Motor neuron (in vitro differentiated cells): ENCODE measurements at regions not wholly inside any gene's neighbourhood (a gene's known extent, or its start where the extent isn't known, plus 50 kb on each side); places are given as distances from the start of the nearest gene placed in this dataset.

ENCODE experiments used
- ATAC-seq, 8 experiments: fragments of 200-7000 bp; cut with Tn5 transposase; replicated peaks in 6 of 8; 2 replicates each; pipeline ENCODE4 v1.8.0; 2021; ENCODE audit warnings: mild to moderate bottlenecking in 8 of 8, moderate library complexity in 8 of 8
- H3K27ac ChIP-seq, 2 donors: fragments of 250-450 bp; sonication (Bioruptor Pico); 2 replicates each; pipeline ENCODE4 v1.9.0; 2021; ENCODE audit warnings: antibody characterized with exemption in 2 of 2, mild to moderate bottlenecking in 2 of 2, moderate library complexity in 1 of 2
- H3K4me1 ChIP-seq, 2 donors: fragments of 250-450 bp; sonication (Bioruptor Pico); replicated peaks in 1 of 2; 2 replicates each; pipeline ENCODE4 v1.6.1; 2021; ENCODE audit warnings: antibody characterized with exemption in 2 of 2, mild to moderate bottlenecking in 2 of 2, moderate library complexity in 1 of 2
- H3K4me3 ChIP-seq, 5 donors: fragments of 250-450 bp; sonication (Bioruptor Pico); 2 replicates each; pipeline ENCODE4 v1.9.0; 2021; ENCODE audit warnings: antibody characterized with exemption in 5 of 5, mild to moderate bottlenecking in 5 of 5, moderate library complexity in 4 of 5
- WGBS, 10 experiments: fragments of 450-650 bp; shearing (Covaris generic); methylation state at CpG; one replicate each; pipeline ENCODE4 v1.0.0; 2022; 5-methylcytosine and 5-hydroxymethylcytosine counted together
- in situ Hi-C, 9 experiments: fragments of 400-800 bp; cut with MboI; loops; one replicate each; pipeline ENCODE4 v1.15.0; 2021; ENCODE audit warnings: low sequenced_read_pairs in 9 of 9, low pct_unique_long_range_greater_than_20kb in 2 of 9; ENCODE audit not compliant: unreplicated experiment in 9 of 9

DNA sequence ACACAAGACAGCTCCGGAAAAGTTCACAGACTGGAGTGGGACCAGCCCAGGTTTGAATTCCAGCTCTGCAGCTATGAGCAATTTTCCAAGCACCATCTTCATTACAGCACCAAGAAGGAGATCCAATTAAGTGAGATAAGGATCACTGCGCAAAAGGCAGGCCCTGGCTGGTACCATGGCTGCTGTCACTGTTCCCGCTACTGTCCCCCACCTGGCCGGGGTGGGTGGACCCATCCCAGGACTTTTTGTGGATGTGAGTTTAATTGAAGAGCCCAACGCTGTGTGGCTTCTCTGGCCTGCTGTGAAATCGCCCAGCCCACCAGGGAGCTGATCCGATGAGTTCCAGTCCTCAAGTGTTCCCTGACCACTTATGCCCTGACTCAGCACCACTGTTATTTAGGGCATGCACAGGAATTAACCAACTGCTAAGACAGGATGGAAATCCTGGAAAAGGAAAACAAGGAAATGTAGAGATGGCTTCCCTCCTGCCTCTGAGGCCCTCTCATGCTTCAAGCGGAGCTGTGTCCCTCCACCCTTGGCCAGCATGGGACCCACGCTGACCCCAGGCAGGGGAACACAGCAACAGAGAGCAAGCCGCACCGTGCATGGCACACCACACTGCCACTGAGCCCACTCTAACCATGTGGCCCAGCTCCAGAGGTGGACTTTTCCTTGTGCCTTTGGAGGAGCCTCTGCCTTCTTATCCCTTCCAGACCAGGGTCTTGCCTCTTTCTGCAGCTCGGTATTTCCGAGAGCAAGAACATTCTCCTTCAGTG, 150.0 kb upstream of the CST7 start:
- Histone ChIP-seq H3K4me1 (no peaks in the 10 kb centered on the region), H3K27ac (no peak overlapping the region), H3K4me3 (no peak overlapping the region)
- 55 to 93% (median 80%) methylated on average over 1 to 7 of the region's 13 CpGs; no CpG with 5 or more reads in 1 of the 10 experiments for WGBS, 10 experiments
- in situ Hi-C loops, result loop anchor here in 1 of 9 experiments (25.0 kb wide), 1 partner anchor 113 kb away; no protein-coding TSS in a partner anchor
- ATAC-seq, result no peak

DNA sequence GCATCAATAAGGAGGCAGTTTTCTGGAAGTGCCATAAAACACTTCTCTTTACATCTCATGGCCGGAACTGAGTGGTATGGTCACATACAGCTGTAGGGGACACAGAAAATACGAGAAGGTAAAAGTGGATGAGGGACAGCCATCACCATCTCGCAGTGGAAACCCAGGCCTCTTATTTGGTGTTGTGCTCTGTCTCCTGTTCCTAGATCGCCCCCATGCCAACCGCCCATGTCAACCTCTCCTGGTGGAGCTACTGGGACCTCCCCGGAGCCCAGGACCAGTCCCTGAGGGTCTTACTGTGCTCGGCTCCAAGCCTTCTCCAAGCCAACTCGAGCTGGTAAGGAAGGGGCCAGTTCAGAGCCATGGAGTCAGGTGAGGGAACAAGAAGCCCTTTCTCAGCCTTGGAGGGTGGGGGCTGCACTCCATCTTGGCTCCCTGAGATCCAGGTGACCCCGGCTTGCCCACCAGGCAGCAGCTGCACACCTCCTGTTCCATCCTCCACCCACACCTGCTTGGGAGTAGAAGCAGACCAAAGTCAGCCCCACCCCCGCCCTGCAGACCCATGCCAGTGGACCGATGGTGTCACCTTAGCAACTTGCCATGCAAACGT, 149.0 kb upstream of the CST7 start:
- WGBS, 10 experiments, result 33 to 100% (median 76%) methylated on average over 1 to 7 of the region's 12 CpGs; no CpG with 5 or more reads in 5 of the 10 experiments
- H3K4me1 ChIP-seq, result no peaks in the 10 kb centered on the region
- in situ Hi-C loops, result loop anchor here in 2 of 9 experiments (25.0 kb wide), 2 partner anchors 112 to 388 kb away; no protein-coding TSS in a partner anchor
- H3K27ac ChIP-seq, result no peak overlapping the region
- no peak for ATAC-seq
- no peak overlapping the region for H3K4me3 ChIP-seq

DNA sequence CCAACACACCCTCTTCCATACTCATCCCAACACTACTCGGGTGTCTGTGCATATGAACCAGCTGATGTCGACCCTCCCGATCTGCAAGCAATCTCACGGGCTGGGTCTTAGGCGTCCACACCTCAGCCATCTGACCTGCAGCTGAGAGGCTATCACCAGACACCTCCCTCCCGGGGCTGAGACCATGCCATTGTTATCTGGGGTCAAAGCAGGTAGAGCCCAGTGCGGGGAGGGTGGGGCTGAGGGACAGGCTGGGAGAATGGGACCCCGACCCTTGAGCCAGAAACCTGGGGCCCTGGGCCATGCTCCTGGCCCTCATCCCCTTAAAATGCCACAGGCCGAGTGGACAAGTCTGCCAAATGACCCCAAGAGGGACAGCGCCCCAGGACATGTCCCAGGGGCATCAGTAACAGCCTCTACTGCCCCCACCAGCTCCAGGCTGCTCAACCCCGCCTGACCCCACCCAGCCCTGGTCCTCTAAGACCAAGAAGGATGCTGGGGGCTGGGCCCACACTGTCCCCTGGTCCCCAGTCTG, 146.7 kb upstream of the CST7 start:
- 48 to 93% (median 80%) methylated on average over 2 to 6 of the region's 11 CpGs; no CpG with 5 or more reads in 7 of the 10 experiments for WGBS, 10 experiments
- H3K4me3 ChIP-seq, result no peak overlapping the region
- in situ Hi-C loops, result loop anchor here in 1 of 9 experiments (25.0 kb wide), 1 partner anchor 390 kb away; no protein-coding TSS in a partner anchor
- peak in 1 of 8 experiments; percentile 16 for ATAC-seq
- no peak overlapping the region for H3K27ac ChIP-seq
- H3K4me1 ChIP-seq, result no peaks in the 10 kb centered on the region

DNA sequence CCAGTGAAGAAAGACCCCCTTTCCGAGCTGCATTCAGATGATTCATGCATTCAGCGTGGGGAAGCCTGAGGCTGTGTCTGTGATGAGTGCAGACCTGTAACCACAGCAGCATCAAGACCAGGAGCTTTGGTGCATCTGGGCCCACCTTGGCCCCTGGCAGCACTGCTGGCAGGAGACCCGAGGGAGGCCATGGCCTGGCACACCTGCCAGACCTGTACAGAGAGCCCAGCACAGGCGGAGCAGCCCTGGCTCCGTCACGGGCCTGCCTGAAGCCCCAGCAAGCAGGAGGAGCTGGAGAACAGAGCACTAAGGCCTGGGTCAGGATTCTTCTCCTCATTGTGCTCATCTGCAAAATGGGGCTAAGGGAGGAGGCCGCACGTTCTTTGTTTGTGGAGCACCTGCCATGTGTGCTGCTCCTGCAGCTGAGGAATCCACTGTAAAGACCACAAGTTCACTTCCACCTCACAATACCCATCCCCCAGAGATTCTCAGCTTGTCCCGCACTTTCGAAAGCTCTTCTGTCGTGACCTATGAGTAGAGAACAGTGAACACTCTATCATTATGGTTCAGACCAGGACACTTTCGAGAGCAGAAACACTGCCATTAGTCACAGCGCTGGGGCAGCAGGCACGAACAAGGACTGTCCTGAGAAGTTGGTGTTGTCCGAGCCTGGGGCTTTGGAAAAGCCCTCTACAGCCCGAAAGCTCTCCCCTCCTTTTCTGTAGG, 144.4 kb upstream of the CST7 start:
- 60 to 100% (median 83%) methylated on average over 1 to 8 of the region's 16 CpGs; no CpG with 5 or more reads in 1 of the 10 experiments for WGBS, 10 experiments
- in situ Hi-C loops, result loop anchor here in 1 of 9 experiments (25.0 kb wide), 1 partner anchor 392 kb away; no protein-coding TSS in a partner anchor
- Histone ChIP-seq H3K27ac (no peak overlapping the region), H3K4me1 (no peaks in the 10 kb centered on the region), H3K4me3 (no peak overlapping the region)
- no peak for ATAC-seq

DNA sequence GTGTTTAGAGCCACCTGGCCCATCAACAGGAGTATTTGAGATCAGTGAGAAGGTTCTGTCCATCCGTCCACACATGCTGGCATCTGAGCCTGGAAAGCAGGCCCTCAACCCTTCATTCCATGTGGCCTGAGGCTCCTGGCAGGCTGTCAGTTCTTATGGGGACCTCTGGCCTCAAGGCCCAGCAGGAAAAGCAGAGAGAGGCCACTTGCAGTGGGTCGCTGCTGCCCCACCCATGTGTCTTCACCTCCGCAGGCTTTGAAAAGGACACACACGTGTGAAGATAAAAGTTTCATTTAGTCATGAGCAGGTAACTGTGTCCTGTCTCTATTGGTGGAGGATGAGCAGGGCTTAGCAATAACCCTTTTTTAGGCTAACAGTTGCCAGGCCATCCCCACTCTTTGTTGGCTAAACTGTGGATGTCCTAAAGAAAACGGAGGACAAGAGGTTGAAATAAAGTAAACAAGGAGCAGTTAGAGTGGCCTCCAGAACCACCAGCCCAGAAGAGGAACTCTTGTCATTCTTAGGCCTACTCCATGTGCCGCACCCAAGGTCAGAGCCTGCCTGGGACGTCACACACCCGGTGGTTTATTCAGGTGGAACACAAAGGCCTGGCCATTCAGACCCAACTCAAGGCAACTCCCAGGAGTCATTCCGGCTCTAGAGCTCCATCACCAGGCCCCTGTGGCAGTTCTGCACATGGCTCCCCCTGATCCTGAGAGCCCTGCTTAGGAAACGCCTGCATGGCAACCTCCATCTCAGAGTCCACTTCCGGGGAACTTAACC, 143.4 kb upstream of the CST7 start:
- in situ Hi-C loops, result loop anchor here in 1 of 9 experiments (25.0 kb wide), 1 partner anchor 393 kb away; no protein-coding TSS in a partner anchor

DNA sequence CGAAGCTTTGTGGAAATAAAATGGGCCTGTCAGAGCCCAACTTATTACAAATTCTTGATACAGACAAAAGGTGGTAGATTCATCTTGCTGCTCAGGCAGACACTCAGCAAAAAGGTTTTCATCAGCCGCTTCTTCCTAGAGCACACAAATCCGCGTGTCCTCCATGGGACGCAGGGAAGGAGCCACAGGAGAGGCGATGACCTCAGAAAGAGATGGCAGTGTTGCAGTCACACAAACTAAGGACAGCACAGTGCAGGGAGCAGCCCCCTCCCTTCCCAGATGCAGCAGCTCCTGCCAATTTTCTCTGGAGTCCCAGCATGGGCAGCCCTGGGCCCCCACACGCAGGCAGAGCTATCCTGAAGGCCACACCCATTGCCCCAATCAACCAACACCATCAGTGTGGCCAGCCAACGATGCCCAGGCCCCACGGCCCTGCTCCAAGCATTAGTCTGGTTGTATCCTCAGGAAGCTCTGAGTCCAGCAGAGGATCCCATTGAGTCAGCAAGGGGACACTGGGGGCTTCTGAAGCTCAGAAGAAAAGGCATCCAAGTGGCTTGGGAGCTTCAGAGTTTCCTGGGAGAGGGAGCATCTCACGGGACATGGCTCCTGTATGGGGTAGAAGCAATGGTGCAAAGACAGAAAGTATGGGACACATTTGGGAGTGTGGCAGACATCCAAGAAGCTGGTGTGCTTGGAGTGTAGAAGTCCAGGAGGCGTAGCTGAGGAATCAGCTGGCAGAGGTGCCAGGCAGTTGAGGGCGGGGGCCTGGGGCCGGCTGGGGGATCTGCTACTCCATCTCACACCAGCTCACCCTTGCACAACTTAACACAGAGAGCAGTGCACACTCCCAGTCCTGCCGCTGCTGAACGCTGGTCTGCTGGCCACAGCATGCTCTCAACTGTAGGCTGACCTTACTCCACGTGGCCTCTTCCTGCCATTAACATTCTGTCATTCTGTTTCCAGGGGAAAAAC, 142.1 kb upstream of the CST7 start:
- peak in 4 of 8 experiments; percentile 38 to 67 (median 56) for ATAC-seq
- 27 to 78% (median 67%) methylated on average over 1 to 9 of the region's 16 CpGs; no CpG with 5 or more reads in 3 of the 10 experiments for WGBS, 10 experiments
- H3K4me1 ChIP-seq, result no peaks in the 10 kb centered on the region
- no peak overlapping the region for H3K4me3 ChIP-seq
- H3K27ac ChIP-seq, result no peak overlapping the region
- in situ Hi-C loops, result loop anchor here in 1 of 9 experiments (25.0 kb wide), 1 partner anchor 395 kb away; no protein-coding TSS in a partner anchor

More for the DNA sequence above, 143.4 kb upstream of the CST7 start:
- no peak overlapping the region for H3K4me3 ChIP-seq
- no peak for ATAC-seq
- H3K4me1 ChIP-seq, result no peaks in the 10 kb centered on the region
- WGBS, 10 experiments, result 33 to 82% (median 80%) methylated on average over 1 to 10 of the region's 11 CpGs; no CpG with 5 or more reads in 3 of the 10 experiments
- no peak overlapping the region for H3K27ac ChIP-seq

DNA sequence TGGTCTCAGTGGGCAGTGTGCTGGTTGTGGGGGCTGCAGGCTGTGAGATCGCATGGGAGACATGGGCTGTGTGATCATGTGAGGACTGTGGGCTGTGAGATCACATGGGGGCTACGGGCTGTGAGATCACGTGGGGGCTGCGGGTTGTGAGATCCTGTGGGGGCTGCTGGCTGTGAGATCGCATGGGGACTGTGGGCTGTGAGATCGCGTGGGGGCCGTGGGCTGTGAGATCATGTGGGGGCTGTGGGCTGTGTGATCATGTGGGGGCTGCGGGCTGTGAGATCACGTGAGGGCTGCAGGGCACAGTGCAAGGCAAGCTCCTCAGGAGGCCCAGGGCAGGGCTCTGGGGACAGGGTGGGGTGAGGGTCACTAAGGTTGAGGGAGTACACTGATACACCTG, 140.5 kb upstream of the CST7 start:
- no peak overlapping the region for H3K27ac ChIP-seq
- in situ Hi-C loops, result loop anchor here in 1 of 9 experiments (25.0 kb wide), 1 partner anchor 396 kb away; no protein-coding TSS in a partner anchor
- peak in 5 of 8 experiments; percentile 26 to 51 (median 35) for ATAC-seq
- H3K4me3 ChIP-seq, result no peak overlapping the region
- H3K4me1 ChIP-seq, result no peaks in the 10 kb centered on the region
- WGBS, 10 experiments, result 40 to 100% (median 86%) methylated on average over 1 of the region's 10 CpGs; no CpG with 5 or more reads in 7 of the 10 experiments

DNA sequence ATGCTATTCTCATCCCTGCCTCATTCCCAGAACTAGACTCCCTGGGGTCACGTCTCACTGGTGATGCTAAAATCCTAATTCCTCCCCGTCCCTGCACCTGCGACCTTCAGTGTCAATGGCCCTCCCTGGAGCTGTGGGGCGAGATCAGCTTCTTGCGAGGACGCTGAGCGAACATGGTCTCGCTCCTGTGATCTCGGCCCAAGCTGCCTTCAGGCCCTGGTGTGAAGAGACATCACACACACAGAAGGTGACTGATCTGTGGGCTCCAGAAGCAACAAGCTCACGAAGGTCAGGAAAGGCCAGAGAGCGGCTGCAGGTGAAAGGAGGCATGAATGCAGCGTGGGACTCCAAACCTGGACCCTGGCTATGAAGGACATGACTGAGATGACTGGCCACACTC, 139.5 kb upstream of the CST7 start:
- Histone ChIP-seq H3K4me1 (peaks cover 0 to 4% of the 10 kb centered on the region in 2 donors), H3K4me3 (no peak overlapping the region), H3K27ac (no peak overlapping the region)
- no peak for ATAC-seq
- 67 to 80% (median 79%) methylated on average over 3 to 6 of the region's 12 CpGs; no CpG with 5 or more reads in 6 of the 10 experiments for WGBS, 10 experiments
- in situ Hi-C loops, result loop anchor here in 1 of 9 experiments (25.0 kb wide), 1 partner anchor 397 kb away; no protein-coding TSS in a partner anchor

DNA sequence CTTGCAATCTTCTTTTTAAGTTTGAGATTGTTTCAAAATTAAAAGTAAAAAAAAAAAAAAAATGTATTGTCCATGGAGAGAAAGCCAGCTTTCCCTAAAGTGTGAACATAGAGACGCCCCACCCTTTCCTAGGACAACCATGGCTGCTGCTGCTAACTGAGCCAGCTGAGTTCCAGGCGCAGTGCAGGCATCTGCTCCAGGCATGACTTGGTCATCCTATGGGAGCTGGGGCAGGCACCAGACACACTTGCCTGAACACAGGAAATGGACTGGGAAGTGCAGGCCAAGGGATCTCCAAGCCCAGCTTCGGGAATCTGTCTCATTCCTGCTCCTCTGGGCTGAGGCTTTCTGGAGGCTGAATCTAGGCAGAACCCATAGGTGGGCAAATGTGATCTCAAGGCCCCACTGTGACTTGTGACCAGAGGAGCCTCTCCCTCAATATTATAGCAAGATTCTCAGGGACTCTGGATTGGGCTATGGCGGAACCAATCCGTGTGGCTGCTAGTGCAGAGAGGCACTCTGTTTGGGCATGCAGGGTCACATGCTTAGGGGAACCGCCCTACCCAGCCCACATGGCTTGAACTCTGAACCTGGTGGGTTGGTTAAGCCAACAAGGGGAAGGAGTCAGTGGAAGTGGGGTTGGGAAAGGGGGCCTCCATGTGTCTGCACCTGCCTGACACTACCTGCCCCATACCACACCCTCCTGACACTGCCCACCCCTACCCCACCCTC, 138.2 kb upstream of the CST7 start:
- peaks cover 0 to 6% of the 10 kb centered on the region in 2 donors for H3K4me1 ChIP-seq
- in situ Hi-C loops, result loop anchor here in 1 of 9 experiments (25.0 kb wide), 1 partner anchor 399 kb away; no protein-coding TSS in a partner anchor
- no peak overlapping the region for H3K4me3 ChIP-seq
- peak in 3 of 8 experiments; percentile 66 to 87 (median 76) for ATAC-seq
- 47 to 100% (median 90%) methylated on average over 1 to 6 of the region's 6 CpGs; no CpG with 5 or more reads in 5 of the 10 experiments for WGBS, 10 experiments
- H3K27ac ChIP-seq, result no peak overlapping the region

DNA sequence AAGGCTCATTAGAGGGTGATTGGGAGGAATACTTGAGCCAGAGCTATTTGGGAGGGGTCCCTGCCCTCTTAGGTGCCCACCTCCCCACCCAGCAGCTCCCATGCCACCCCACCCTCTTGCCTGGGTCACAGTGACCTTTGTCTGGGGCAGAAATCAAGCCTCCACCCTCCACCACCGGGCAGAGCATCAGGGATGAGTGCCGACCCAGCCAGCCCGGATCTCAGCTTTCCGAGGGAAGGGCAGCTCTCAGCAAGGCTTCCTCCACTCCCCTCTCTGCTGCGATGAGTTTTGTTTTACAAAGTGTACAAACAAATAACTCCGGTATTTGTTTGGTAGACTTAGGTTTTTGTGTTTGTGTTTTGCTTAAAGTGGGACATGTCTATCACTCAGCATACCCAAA, 136.7 kb upstream of the CST7 start:
- in situ Hi-C loops, result loop anchor here in 1 of 9 experiments (25.0 kb wide), 1 partner anchor 400 kb away; no protein-coding TSS in a partner anchor
- Histone ChIP-seq H3K27ac (no peak overlapping the region), H3K4me1 (peaks cover 0 to 6% of the 10 kb centered on the region in 2 donors), H3K4me3 (no peak overlapping the region)
- WGBS, 10 experiments, result 0 to 100% (median 60%) methylated on average over 1 to 6 of the region's 6 CpGs; no CpG with 5 or more reads in 3 of the 10 experiments
- ATAC-seq, result peak in 2 of 8 experiments; percentile 16 to 53
